DND-41 (cell line): ENCODE measurements at regions not wholly inside any gene's neighbourhood (a gene's known extent, or its start where the extent isn't known, plus 50 kb on each side); places are given as distances from the start of the nearest gene placed in this dataset.
"Not testable (repeated sequence)": the region's sequence is repeated elsewhere in the genome, so short reads cannot be mapped to it uniquely, and the experiment has no call there.

Source experiments
- EZH2 ChIP-seq: IDR thresholded peaks from 3 replicates; pipeline ENCODE4 v1.6.1; 2012; ENCODE audit warnings: borderline replicate concordance, low read depth, mild to moderate bottlenecking, moderate library complexity, low read length, inconsistent platforms; ENCODE audit not compliant: severe bottlenecking
- TF ChIP-seq, protein P1 (sequence below): IDR thresholded peaks from 2 replicates; pipeline ENCODE4 v1.5.1; 2012; ENCODE audit warnings: borderline replicate concordance, low read length, moderate library complexity, mild to moderate bottlenecking; ENCODE audit not compliant: poor library complexity, severe bottlenecking; ENCODE audit errors: extremely low read depth

DNA sequence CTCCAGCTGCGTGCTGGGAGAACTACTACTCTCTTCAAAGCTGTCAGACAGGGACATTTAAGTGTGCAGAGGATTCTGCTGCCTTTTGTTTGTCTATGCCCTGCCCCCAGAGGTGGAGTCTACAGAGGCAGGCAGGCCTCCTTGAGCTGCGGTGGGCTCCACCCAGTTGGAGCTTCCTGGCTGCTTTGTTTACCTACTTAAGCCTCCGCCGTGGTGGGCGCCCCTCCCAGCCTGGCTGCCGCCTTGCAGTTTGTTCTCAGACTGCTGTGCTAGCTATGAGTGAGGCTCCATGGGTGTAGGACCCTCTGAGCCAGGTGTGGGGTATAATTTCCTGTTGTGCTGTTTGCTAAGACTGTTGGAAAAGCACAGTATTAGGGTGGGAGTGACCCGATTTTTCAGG is 49.9 kb upstream of the ABCD2 start:
- TF ChIP-seq, protein P1, sequence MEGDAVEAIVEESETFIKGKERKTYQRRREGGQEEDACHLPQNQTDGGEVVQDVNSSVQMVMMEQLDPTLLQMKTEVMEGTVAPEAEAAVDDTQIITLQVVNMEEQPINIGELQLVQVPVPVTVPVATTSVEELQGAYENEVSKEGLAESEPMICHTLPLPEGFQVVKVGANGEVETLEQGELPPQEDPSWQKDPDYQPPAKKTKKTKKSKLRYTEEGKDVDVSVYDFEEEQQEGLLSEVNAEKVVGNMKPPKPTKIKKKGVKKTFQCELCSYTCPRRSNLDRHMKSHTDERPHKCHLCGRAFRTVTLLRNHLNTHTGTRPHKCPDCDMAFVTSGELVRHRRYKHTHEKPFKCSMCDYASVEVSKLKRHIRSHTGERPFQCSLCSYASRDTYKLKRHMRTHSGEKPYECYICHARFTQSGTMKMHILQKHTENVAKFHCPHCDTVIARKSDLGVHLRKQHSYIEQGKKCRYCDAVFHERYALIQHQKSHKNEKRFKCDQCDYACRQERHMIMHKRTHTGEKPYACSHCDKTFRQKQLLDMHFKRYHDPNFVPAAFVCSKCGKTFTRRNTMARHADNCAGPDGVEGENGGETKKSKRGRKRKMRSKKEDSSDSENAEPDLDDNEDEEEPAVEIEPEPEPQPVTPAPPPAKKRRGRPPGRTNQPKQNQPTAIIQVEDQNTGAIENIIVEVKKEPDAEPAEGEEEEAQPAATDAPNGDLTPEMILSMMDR, result not testable (repeated sequence)
- not testable (repeated sequence) for TF ChIP-seq EZH2
